Neural progenitor cell (in vitro differentiated cells): ENCODE measurements at regions not wholly inside any gene's neighbourhood (a gene's known extent, or its start where the extent isn't known, plus 50 kb on each side); places are given as distances from the start of the nearest gene placed in this dataset.

ENCODE experiments used
- EZH2 ChIP-seq: fragments of 200-600 bp; sonication (generic); IDR thresholded peaks from 2 replicates; pipeline ENCODE4 v1.6.1; 2017; ENCODE audit warnings: antibody characterized with exemption, mild to moderate bottlenecking, moderate library complexity
- EZH2phosphoT487 ChIP-seq: fragments of 200-600 bp; sonication (generic); IDR thresholded peaks from 2 replicates; pipeline ENCODE4 v1.6.1; 2017; ENCODE audit warnings: antibody characterized with exemption
- TF ChIP-seq, protein P1 (sequence below): fragments of 200-600 bp; sonication (generic); IDR thresholded peaks from 2 replicates; pipeline ENCODE4 v1.5.1; 2017; ENCODE audit warnings: antibody characterized with exemption, mild to moderate bottlenecking

DNA sequence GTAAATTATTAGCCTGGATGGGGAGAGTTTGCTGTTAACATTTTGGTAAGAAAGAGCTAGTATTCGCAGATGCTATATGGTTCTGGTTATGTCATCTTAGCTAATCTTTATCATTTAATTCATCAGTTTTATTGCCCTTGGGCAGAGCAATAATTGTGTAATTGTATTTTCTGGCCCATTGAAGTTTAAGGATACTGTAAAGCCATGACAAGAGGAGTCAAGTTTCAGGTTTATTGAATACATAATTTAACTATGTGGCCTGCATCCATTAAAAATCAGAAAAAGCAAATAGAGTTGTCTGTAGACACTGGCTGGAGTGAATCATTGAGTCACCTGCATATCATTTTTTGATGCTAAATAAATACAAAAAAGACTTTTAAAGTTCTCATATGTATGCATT, 255.8 kb downstream of the PRELID2 start:
- TF ChIP-seq EZH2phosphoT487 (no peak), EZH2 (no peak)
- TF ChIP-seq, protein P1, sequence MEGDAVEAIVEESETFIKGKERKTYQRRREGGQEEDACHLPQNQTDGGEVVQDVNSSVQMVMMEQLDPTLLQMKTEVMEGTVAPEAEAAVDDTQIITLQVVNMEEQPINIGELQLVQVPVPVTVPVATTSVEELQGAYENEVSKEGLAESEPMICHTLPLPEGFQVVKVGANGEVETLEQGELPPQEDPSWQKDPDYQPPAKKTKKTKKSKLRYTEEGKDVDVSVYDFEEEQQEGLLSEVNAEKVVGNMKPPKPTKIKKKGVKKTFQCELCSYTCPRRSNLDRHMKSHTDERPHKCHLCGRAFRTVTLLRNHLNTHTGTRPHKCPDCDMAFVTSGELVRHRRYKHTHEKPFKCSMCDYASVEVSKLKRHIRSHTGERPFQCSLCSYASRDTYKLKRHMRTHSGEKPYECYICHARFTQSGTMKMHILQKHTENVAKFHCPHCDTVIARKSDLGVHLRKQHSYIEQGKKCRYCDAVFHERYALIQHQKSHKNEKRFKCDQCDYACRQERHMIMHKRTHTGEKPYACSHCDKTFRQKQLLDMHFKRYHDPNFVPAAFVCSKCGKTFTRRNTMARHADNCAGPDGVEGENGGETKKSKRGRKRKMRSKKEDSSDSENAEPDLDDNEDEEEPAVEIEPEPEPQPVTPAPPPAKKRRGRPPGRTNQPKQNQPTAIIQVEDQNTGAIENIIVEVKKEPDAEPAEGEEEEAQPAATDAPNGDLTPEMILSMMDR, result no peak
